Spleen (tissue), 7 donors: ENCODE measurements at regions not wholly inside any gene's neighbourhood (a gene's known extent, or its start where the extent isn't known, plus 50 kb on each side); places are given as distances from the start of the nearest gene placed in this dataset.

Source experiments
- CTCF ChIP-seq, 11 experiments: fragments of 200-600 bp in 7 of 11; fragments of 450-650 bp in 4 of 11; sonication (generic) in 4 of 11; IDR thresholded peaks in 8 of 11; conservative IDR thresholded peaks in 3 of 11; 1 replicate in 7 of 11; 2 replicates in 4 of 11; pipeline versions ENCODE4 v1.4.0 to v1.8.0; 2016 to 2021; ENCODE audit warnings: antibody characterized with exemption in 11 of 11, inconsistent platforms in 4 of 11, mild to moderate bottlenecking in 1 of 11
- POLR2AphosphoS5 ChIP-seq, 3 donors: sonication (generic); formaldehyde crosslinking; IDR thresholded peaks; one replicate each; pipeline ENCODE4 v1.5.1; 2017; ENCODE audit warnings: antibody characterized with exemption in 3 of 3
- donor health status: DM: no; HTN: no; CAD: no; lungs with moderate emphysema.
- donor health status: DM: no; HTN: no; CAD: no.
- donor health status: DM: no; HTN: no; CAD: no.

- TF ChIP-seq POLR2AphosphoS5 (IDR thresholded peaks at IDR 0.05) (no peak), CTCF (IDR thresholded peaks at IDR 0.05 in 8 of 11, conservative IDR thresholded peaks at IDR 0.05 in 3 of 11) (no peak)
Measured at GRCh38 chr10:35857860-35858259, 215.8 kb upstream of the FZD8 start.
